UCSD-AML1 (cell line): ENCODE measurements at regions not wholly inside any gene's neighbourhood (a gene's known extent, or its start where the extent isn't known, plus 50 kb on each side); places are given as distances from the start of the nearest gene placed in this dataset.

Source experiments
- DNase-seq: peaks from one replicate; lab custom pipeline; 2025; ENCODE audit not compliant: unreplicated experiment; lab: John Stamatoyannopoulos, UW

DNA sequence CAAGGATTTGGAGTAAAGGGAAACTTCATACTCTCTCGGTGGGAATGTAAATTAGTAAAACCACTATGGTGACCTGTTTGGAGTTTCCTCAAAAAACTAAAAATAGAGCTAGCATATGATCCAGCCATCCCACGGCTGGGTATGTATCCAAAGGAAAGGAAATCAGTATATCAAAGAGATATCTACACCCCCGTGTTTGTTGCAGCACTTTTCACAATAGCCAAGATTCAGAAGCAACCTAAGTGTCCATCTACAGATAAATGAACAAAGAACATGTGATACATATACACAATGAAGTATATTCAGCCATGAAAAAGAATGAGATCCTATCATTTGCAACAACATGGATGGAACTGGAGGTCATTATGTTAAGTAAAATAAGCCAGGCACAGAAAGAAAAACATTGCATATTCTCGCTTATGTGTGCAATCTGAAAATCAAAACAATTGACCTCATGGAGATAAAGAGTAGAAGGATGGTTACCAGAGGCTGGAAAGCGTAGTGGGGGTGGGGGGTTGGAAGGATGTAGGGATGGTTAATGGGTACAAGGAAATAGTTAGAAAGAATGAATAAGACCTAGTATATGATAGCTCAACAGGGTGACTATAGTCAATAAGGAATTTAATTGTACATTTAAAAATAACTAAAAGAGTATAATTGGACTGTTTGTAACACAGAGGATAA, 468.0 kb downstream of the BCAT1 start:
- no peak for DNase-seq

DNA sequence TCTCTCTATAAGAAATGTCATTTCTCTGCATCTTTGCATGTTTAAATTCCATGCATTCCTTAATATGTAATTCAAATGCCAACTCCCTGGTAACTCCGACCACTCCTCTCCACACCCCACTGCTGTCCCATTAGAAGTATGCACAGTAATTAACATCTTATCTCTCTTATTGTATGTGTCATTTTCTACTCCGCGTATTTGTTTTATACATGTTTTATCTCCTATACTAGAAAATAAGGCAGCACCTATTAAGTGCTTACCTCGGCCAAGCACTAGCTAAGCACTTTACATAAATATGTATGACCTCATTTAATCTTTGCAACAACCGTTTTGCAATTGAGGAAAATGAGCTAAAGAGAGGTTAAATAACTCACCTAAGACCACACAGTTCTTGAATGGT, 469.8 kb downstream of the BCAT1 start:
- no peak for DNase-seq

DNA sequence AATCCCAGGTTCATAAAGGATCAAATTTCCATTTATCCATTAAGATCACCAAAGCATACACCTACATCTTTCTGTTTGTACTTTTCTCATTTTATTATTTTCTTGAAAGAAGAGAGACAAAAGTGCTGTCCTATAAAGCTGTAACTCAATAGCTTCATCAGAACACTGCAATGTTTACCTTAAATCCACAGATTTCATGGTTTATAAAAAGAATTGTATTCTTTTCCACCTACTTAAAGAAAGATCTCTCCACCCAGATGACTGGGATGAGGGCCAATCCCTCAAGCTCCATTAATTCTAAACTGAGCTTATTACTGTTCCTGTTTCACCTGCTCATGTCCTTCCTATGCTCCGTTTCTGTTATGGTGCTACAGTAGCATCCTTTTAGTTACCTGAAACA, 470.6 kb downstream of the BCAT1 start:
- no peak for DNase-seq

DNA sequence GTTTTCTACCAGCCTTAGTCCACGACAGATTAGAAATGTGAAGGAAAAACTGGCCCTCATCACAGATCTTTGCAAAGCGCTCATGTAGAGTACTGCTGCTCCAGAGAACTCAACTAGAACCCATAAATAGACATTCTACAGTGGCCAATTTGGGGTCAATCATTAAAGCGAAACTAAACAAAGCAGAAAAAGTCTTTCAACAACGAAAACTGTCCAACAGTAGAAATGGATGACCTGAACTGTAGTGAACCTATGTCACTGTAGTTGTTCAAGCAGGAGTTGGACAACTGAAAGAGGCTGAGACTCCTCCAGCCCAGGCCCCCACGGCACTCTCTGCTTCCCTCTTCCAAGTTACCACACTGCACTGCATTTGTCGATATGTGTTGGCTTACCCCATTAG, 472.6 kb downstream of the BCAT1 start:
- no peak for DNase-seq

DNA sequence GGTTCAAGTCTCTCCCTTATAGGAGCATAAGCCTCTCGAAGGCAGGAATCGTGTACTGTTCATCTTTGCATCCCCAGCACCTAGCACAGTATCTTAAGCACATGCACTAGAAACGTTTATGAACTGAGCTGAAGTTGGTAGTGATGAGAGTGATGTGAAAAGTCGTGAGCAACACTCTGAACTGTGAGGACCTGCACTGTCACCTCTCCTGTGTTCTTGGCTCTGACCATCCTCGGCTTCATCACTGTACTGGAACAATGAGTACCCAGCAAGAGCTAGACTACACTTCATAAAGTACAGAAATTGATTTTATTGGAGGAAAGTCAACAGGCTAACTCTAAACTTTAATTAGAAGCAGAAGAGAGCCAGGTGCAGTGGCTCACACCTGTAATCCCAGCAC, 473.6 kb downstream of the BCAT1 start:
- DNase-seq = no peak

DNA sequence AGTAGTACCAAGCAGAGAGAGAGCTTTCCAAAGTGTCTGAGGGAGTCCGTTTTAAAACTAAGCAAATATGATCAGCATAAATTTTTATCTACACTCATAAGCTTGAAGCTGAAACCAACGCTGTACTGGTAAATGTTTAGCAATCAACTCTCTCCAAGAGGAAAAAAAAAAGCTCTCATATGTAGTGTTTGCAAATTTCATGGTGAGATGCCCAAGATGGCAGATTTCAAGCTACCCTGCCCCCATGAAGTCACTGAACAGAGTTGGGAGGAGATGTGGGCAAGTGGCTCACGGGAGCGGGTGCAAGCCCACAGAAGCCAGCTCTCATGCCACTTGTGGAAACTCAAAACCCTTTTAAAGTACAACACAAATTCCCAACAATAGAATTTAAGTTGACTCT, 475.8 kb downstream of the BCAT1 start:
- DNase-seq = no peak

DNA sequence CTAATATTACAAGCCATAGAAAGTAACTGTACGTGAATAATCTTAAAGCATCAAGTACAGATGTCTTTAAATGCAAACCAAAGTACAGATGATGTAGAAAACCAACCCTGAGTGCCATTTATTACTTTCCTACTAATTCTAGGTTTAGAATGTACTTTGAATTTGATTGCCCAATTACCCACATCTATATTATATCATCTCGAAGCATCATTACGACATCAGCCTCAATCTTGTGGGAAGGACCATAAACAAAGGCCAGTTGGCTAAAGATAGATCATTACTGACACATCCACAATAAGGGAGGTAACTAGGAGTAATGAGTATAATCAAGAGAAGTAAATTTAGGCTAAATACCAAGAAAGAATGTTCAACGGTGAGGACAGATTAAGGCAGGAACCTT, 478.9 kb downstream of the BCAT1 start:
- no peak for DNase-seq

DNA sequence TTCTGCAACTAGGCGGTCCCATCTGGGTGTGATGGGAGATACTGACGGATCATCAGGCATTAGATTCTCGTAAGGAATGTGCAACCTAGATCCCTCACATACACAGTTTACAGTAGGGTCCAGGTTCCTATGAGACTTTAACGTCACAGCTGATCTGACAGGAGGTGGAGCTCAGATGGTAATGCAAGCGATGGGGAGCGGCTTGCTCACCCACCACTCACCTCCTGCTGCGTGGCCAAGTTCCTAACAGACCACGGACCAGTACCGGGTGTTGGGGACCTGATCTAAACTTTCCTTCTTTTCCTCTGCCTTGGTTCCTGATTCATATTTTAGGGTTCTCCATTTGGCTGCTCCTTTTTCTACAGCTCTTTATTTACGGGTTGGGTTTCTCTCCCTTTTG, 479.8 kb downstream of the BCAT1 start:
- DNase-seq = no peak

DNA sequence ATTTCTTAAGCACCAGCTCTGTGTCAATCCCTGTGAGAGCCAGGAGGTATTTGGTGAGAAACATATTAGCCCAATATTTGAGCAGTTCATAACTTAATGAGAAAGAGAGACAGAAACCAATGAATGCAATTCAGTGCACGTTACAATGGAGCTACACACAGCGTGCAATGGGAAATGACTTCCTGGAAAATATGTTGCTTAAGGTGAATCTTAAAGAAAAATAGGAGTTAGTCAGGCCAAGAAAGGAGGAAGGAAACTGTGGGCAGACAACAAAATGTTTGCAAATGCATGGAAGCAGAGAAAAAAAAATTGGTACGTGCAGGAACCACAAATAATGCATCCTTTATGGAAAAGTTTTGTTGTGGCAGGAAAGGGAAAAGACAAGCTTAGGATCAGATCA, 481.7 kb downstream of the BCAT1 start:
- no peak for DNase-seq

DNA sequence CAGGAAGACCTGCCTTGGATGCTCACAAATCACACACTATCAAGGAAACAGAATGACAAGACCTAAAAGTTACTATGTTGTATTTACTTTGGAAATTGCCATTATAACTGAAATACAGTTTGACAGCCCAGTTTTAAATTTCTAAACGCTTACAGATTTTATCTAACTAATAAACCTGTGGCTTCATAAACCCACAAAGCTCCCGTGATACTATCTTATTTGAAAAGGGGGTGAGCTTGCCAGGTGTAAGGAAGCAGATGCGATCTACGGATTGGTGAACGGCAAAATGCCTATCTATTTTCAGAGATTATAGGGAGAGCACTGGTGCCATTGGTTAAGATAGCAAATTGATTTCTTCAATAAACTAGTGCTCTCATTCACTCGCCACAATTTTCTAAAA, 485.5 kb downstream of the BCAT1 start:
- no peak for DNase-seq

DNA sequence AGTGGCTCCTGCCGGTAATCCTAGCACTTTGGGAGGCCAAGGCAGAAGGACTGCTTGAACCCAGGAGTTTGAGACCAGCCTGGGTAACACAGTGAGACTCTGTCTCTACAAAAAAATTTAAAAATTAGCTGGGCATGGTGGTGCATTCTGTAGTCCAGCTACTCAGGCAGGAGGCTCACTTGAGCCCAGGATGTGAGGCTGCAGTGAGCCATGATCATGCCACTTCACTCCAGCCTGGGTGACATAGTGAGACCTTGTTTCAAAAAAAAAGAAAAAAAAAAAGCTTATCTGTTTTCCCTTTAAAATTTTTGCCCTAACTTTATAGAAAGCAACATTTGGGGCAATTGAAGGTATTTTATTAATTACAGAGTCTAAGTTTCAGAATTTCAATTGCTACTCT, 486.0 kb downstream of the BCAT1 start:
- no peak for DNase-seq

DNA sequence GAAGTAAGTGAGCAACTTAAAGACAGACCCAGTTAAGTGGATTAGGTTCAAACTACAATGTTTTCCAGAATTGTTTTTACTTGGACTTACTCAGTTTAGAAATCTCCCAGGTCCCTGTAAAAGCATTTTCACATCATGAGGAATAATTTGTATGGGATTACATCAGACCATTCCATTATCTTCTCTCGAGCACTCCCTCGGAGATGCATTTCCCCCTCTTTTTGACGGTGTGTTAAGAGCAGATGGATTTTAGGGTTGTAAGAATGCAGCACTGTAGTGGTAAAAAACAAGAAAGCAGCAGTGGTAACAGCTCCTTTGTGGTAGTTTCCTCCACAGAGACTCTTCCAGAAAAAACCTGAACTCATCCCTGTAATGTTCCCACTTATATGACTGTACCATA, 488.4 kb downstream of the BCAT1 start:
- no peak for DNase-seq

DNA sequence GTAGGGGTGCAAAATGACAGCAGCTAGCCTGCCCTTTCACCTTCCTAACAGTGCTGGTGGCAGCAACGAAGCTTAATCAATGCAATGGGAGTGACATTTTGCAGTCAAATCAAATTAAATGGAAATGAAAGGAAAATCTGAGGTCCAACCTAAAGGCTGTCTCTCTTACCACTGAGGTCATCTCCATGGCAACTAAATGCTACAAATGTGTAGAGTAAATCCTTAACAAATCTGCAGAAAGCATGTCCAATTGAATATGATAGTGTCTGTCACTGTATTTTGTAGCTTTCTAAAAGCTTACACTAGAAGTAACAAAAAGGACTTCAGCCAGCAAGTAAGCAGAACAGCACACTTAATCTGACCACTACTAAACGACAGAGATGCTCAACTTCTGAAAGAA, 488.8 kb downstream of the BCAT1 start:
- DNase-seq = no peak

DNA sequence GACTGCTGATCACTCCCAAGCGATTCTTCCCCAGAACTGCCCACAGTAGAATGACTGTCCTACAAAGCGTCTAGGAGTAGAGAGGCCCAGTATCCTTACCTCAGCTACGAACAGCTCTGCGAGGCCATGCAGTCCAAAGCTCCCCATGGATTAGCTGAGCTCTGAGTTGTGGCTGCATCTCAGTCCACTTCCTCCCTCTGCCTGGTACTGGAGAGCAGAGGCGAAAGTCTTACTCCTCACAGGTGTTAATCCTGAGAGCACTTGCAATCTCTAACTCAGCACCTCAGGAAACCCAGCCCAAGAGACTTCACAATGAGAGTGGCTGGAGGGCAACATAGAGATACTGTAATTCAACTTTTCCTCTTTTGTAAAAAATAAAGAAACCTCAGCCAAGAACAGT, 493.1 kb downstream of the BCAT1 start:
- no peak for DNase-seq

DNA sequence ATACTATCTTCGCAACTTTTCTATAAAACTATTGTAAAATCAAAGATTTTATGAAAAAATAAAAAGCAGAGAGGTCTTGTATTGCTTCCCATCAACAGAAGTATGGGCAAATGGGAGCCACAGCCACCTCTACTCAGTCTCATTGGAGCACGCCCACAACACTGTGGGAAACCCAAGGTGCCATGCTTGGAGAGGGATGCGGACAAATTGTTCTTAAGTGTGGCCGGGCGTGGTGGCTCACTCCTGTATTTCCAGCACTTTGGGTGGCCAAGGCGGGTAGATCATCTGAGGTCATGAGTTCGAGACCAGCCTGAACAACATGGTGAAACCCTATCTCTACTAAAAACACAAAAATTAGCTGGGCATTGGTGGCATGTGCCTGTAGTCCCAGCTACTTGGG, 498.2 kb upstream of the SOX5 start:
- DNase-seq = no peak

DNA sequence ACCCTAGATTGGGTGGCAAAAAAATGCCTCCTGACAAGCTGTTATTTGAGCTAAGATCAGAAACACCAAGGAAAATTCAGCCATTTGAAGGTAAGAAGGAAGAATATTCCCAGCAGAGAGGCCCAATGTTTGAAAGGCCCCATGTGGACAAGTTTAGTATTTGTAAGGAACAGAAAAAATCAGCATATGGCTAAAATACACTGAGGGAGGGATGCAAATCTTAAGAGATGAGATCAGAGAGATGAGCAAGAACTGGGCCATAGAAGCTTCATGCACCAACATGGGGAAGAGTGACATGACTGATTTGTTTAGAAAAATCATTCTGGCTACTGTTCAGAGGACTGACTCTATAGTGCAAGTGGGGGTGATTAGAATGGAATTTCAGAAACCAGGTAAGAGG, 496.8 kb upstream of the SOX5 start:
- DNase-seq = no peak

DNA sequence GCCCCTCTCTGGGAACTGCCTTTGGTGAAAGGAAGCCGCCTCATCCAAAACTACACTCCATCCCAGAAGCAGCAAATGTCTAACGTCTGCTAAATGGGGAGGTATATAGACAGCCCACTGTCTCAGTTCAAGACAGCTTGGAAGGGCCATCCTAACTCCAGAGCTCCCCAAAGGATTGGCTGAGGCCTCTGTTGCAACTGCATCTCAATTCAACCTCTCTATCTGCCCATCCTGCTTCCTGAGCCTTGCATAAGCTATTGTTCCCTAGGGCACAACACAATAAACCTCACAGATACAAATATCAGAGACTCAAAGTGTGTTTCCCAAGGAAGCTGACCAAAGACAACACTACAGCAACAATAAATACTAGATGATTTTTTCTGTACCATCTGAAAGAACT, 495.2 kb upstream of the SOX5 start:
- no peak for DNase-seq

DNA sequence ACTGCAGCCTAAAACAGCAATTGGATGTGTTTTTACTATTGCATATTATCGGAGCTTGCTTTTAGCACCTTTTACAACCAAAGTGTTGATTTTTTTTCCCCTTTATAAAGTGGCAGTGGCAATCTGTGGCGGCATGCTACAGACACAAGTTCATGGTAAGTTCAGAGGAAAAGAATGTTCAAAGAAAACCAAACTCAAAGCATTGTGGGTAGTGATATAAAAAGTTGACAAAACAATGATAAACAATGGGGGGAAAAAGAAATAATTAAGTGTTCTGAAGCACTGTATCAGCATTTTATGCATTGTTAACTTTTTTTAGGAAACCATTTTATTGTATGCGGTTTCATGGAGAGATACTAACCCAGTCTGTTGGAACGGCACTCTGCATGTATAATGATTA, 492.0 kb upstream of the SOX5 start:
- DNase-seq = no peak

DNA sequence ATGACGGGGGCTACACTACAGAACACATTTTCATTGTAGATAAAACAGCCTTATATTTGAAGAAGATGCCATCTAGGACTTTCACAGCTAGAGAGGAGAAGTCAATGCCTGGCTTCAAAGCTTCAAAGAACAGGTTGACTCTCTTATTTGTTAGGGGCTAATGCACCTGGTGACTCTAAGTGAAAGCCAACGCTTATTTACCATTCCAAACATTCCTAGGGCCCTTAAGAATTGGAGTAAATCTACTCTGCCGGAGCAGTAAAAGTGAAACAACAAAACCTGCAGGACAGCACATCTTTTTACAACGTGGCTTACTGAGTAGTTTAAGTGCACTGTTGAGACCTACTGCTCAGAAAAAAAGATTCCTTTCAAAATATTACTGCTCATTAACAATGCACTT, 487.2 kb upstream of the SOX5 start:
- no peak for DNase-seq

DNA sequence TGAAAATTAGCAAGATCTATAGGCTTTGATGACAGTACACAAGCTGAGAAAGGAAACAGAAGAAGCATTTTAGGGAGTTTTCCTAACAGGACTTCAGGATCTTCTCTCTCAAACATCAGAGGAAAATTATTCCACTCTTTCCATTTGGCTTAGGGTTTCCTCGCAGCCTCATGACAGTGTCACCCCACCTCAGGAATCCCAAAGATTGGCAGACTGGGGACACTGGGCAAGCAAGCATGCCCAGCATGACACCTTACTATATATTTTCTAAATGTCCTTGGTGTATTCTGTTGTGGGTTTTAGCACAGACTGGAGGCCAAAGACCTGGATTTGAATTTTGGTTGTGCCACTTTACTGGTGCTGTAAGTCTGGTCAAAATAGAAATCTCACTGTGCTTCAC, 482.4 kb upstream of the SOX5 start:
- no peak for DNase-seq

DNA sequence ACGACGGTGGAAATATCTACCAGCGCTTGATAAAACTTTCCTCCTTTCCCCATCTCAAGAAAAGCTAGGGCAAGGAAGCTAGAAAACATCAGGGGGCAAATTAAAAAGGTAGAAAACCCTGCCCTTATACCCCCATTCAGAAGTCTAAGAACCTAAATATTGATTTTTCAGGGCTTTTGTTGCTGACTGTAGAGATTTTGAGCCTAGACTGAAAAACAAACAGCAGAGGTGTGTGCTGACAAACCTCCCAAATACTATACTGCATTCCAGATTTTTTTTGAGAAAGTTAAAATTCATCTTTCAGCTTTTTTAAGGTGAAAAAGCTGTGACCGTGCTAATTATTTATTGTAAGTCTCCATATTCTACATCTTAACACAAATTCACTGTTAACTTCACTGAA, 478.3 kb upstream of the SOX5 start:
- no peak for DNase-seq

DNA sequence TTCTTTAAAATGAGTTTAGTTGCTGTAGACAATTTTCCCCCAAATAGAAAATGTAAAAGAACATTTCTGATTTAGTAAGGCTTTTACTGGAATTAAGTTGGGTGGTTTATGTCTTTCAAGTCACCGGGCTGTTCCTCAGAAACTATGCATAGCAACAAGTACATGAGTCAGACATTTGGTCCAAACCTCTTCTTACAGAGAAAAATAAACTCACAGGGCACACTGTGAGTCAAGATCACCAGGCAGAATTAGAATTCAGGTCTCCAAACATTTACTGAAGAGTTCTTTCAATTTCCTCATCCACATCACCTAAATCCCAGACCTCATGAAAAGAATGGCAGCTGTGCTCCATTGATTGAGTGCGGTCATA, 476.1 kb upstream of the SOX5 start:
- DNase-seq = no peak

DNA sequence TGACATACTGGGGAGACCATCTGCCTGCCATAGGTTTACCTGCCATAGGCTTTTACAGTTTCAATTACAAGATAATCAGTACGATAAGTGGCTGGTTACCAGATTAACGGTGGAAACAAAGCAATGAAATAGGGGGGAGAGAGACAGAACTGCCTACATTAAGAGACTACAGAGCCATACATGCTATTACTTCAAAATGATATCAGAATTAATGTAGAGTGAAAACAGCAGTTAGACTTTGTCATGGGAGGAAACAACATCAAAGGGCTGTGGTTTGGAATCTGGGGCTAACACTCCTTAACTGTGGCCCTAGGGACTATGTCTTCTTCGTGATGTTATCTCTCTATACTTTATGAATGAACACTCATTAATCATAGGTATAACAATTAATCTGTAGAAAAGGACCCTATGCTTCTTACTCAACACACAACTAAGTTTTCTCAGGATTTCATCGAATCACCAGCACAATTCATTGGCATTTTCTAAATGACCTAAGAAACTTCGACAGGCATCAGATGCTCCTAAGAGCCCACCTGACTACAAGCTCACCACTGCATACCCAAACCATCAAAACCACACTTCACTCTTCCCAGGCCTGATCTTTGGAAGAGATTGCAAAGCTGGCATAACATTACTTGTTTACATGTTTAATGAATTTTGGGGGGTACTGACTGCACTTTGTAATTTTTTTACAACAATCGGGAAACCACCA, 475.6 kb upstream of the SOX5 start:
- DNase-seq = no peak
